GM23338 (cell line): ENCODE measurements at regions not wholly inside any gene's neighbourhood (a gene's known extent, or its start where the extent isn't known, plus 50 kb on each side); places are given as distances from the start of the nearest gene placed in this dataset.

ENCODE experiments used
- ATAC-seq: fragments of 200-7000 bp; cut with Tn5 transposase; 3 replicates; pipeline ENCODE4 v1.9.1; 2020
- DNase-seq: peaks from one replicate; pipeline ENCODE4 v3.0.0-alpha.2; 2015; ENCODE audit warnings: low spot score
- H2AFZ ChIP-seq: fragments of 200-600 bp; sonication (generic); 2 replicates; pipeline ENCODE4 v1.8.0; 2016; ENCODE audit warnings: antibody characterized with exemption, mild to moderate bottlenecking, moderate library complexity
- H3F3A ChIP-seq: fragments of 200-600 bp; sonication (generic); replicated peaks from 2 replicates; pipeline ENCODE4 v1.8.0; 2017; ENCODE audit warnings: antibody characterized with exemption, mixed run types, low read depth
- H3K27ac ChIP-seq: fragments of 200-600 bp; sonication (generic); 2 replicates; pipeline ENCODE4 v1.6.1; 2016; ENCODE audit warnings: low read depth
- H3K27me3 ChIP-seq: fragments of 200-600 bp; sonication (generic); 2 replicates; pipeline ENCODE4 v1.8.0; 2016; ENCODE audit warnings: mild to moderate bottlenecking, mixed run types, moderate library complexity; ENCODE audit not compliant: insufficient read depth
- H3K36me3 ChIP-seq: fragments of 200-600 bp; sonication (generic); 2 replicates; pipeline ENCODE4 v1.8.0; 2016; ENCODE audit warnings: mild to moderate bottlenecking; ENCODE audit not compliant: insufficient read depth
- H3K4me1 ChIP-seq: fragments of 200-600 bp; sonication (generic); 2 replicates; pipeline ENCODE4 v1.8.0; 2016; ENCODE audit warnings: mild to moderate bottlenecking, moderate library complexity; ENCODE audit not compliant: insufficient read depth
- H3K4me2 ChIP-seq: fragments of 200-600 bp; sonication (generic); 2 replicates; pipeline ENCODE4 v1.7.1; 2017; ENCODE audit warnings: mixed run types
- H3K4me3 ChIP-seq: fragments of 200-600 bp; sonication (generic); 2 replicates; pipeline ENCODE4 v1.6.1; 2016; ENCODE audit warnings: mixed run types
- H3K79me2 ChIP-seq: fragments of 200-600 bp; sonication (generic); replicated peaks from 2 replicates; pipeline ENCODE4 v1.8.0; 2017; ENCODE audit warnings: mild to moderate bottlenecking; ENCODE audit not compliant: insufficient read depth
- H3K9me2 ChIP-seq: fragments of 200-600 bp; sonication (generic); 2 replicates; pipeline ENCODE4 v1.8.0; 2017; ENCODE audit not compliant: insufficient read depth
- H4K20me1 ChIP-seq: fragments of 200-600 bp; sonication (generic); replicated peaks from 2 replicates; pipeline ENCODE4 v1.8.0; 2017; ENCODE audit warnings: mild to moderate bottlenecking; ENCODE audit not compliant: insufficient read depth
- H3K27ac Mint-ChIP-seq: 2 replicates; pipeline ENCODE4 v1.8.0; 2020; ENCODE audit warnings: inconsistent platforms, mild to moderate bottlenecking, moderate library complexity, mixed read lengths
- H3K27me3 Mint-ChIP-seq: 3 replicates; pipeline ENCODE4 v1.8.0; 2022; ENCODE audit warnings: low read depth, mild to moderate bottlenecking, moderate library complexity, mixed read lengths, inconsistent platforms; ENCODE audit not compliant: insufficient read depth, poor library complexity
- H3K36me3 Mint-ChIP-seq: 3 replicates; pipeline ENCODE4 v1.8.0; 2021; ENCODE audit warnings: low read depth, mild to moderate bottlenecking, inconsistent platforms, moderate library complexity, mixed read lengths
- H3K4me1 Mint-ChIP-seq: 3 replicates; pipeline ENCODE4 v1.8.0; 2020; ENCODE audit warnings: mild to moderate bottlenecking, inconsistent platforms, mixed read lengths
- H3K4me3 Mint-ChIP-seq: 3 replicates; pipeline ENCODE4 v1.8.0; 2021; ENCODE audit warnings: moderate library complexity, mild to moderate bottlenecking, inconsistent platforms, mixed read lengths
- H3K9me3 Mint-ChIP-seq: 3 replicates; pipeline ENCODE4 v1.8.0; 2020; ENCODE audit warnings: moderate library complexity, mild to moderate bottlenecking, inconsistent platforms, mixed read lengths
- CREB1 ChIP-seq: fragments of 250-450 bp; sonication (Bioruptor Pico); IDR thresholded peaks from 2 replicates; pipeline ENCODE4 v1.5.0; 2020; ENCODE audit warnings: low read depth, mild to moderate bottlenecking, moderate library complexity
- CTCF ChIP-seq, 2 experiments: fragments of 200-600 bp in 1 of 2; sonication (generic) in 1 of 2; conservative IDR thresholded peaks; 2 replicates each; pipeline versions ENCODE4 v1.5.1 to v1.6.1; 2016 to 2017; ENCODE audit warnings: antibody characterized with exemption in 2 of 2, low read depth in 2 of 2, mild to moderate bottlenecking in 2 of 2, moderate library complexity in 1 of 2
- ETS1 ChIP-seq: IDR thresholded peaks from 2 replicates; pipeline ENCODE4 v1.6.1; 2016; ENCODE audit warnings: antibody characterized with exemption
- EZH2 ChIP-seq: fragments of 200-600 bp; sonication (generic); IDR thresholded peaks from one replicate; pipeline ENCODE4 v1.8.0; 2017; ENCODE audit warnings: antibody characterized with exemption, mild to moderate bottlenecking, low read depth; ENCODE audit not compliant: unreplicated experiment
- EZH2phosphoT487 ChIP-seq: fragments of 200-600 bp; sonication (generic); IDR thresholded peaks from one replicate; pipeline ENCODE4 v1.8.1; 2018; ENCODE audit warnings: antibody characterized with exemption; ENCODE audit not compliant: unreplicated experiment
- JUNB ChIP-seq: IDR thresholded peaks from one replicate; pipeline ENCODE4 v1.6.1; 2016; ENCODE audit warnings: antibody characterized with exemption; ENCODE audit not compliant: unreplicated experiment
- NANOG ChIP-seq: IDR thresholded peaks from 2 replicates; pipeline ENCODE4 v1.6.1; 2016; ENCODE audit warnings: antibody characterized with exemption, borderline replicate concordance
- POLR2AphosphoS5 ChIP-seq: IDR thresholded peaks from 2 replicates; pipeline ENCODE4 v1.6.1; 2016; ENCODE audit warnings: antibody characterized with exemption, low read depth
- REST ChIP-seq: IDR thresholded peaks from one replicate; pipeline ENCODE4 v1.6.1; 2018; ENCODE audit warnings: antibody characterized with exemption; ENCODE audit not compliant: unreplicated experiment
- STAT1 ChIP-seq: IDR thresholded peaks from one replicate; pipeline ENCODE4 v1.6.1; 2016; ENCODE audit warnings: antibody characterized with exemption; ENCODE audit not compliant: unreplicated experiment
- ZNF114 ChIP-seq: fragments of 250-450 bp; sonication (Bioruptor Pico); IDR thresholded peaks from 2 replicates; pipeline ENCODE4 v1.5.0; 2020; ENCODE audit warnings: mild to moderate bottlenecking, moderate library complexity
- ZNF331 ChIP-seq: fragments of 250-450 bp; sonication (Bioruptor Pico); IDR thresholded peaks from 2 replicates; pipeline ENCODE4 v1.5.0; 2020; ENCODE audit warnings: low read depth, mild to moderate bottlenecking, moderate library complexity
- ZNF462 ChIP-seq: fragments of 250-450 bp; sonication (Bioruptor Pico); IDR thresholded peaks from 2 replicates; pipeline ENCODE4 v1.5.0; 2020; ENCODE audit warnings: mild to moderate bottlenecking, moderate library complexity

GRCh38 chr18:71998547-71999097 is 545.5 kb downstream of the CBLN2 start:
- H3F3A ChIP-seq, result no peaks in the 10 kb centered on the region
- TF ChIP-seq POLR2AphosphoS5 (no peak), EZH2phosphoT487 (no peak), NANOG (no peak), STAT1 (no peak), EZH2 (no peak), CREB1 (no peak), ZNF331 (CRISPR knock-in tag) (no peak), ETS1 (no peak), ZNF462 (no peak), JUNB (no peak), ZNF114 (CRISPR knock-in tag) (no peak), REST (no peak), CTCF (conservative IDR thresholded peaks at IDR 0.05; ENCODE audit: low read depth in 2 of 2) (no peak)
- no peaks in the 10 kb centered on the region for H3K4me1 Mint-ChIP-seq

More at GRCh38 chr18:71998547-71999097, 545.5 kb downstream of the CBLN2 start:
- no peak overlapping the region for H3K27ac Mint-ChIP-seq
- Histone ChIP-seq H3K27ac (no peak overlapping the region), H3K4me3 (no peak overlapping the region), H3K27me3 (no peaks in the 10 kb centered on the region), H3K79me2 (no peaks in the 10 kb centered on the region), H3K4me2 (no peak overlapping the region), H4K20me1 (no peaks in the 10 kb centered on the region), H3K4me1 (no peaks in the 10 kb centered on the region), H3K9me2 (no peaks in the 10 kb centered on the region), H3K36me3 (no peaks in the 10 kb centered on the region; the same call in 1 of the 2 replicates), H2AFZ (no peak overlapping the region)
- ATAC-seq, result no peak
- H3K4me3 Mint-ChIP-seq, result no peak overlapping the region
- H3K27me3 Mint-ChIP-seq, result peaks cover 2% of the 10 kb centered on the region
- peaks cover 9% of the 10 kb centered on the region; the same call in 2 of the 3 replicates for H3K36me3 Mint-ChIP-seq
- no peak for DNase-seq
- H3K9me3 Mint-ChIP-seq, result peaks cover 84% of the 10 kb centered on the region
